Endodermal cell (in vitro differentiated cells): ENCODE measurements at regions not wholly inside any gene's neighbourhood (a gene's known extent, or its start where the extent isn't known, plus 50 kb on each side); places are given as distances from the start of the nearest gene placed in this dataset.

ENCODE experiments used
- DNase-seq: peaks from one replicate; pipeline ENCODE4 v3.0.0-alpha.2; 2017
- H3K27ac ChIP-seq: 2 replicates; pipeline ENCODE4 v1.5.1; 2013; ENCODE audit warnings: mild to moderate bottlenecking, low read depth, low read length, moderate library complexity
- H3K27me3 ChIP-seq: 2 replicates; pipeline ENCODE4 v1.6.1; 2013; ENCODE audit warnings: mild to moderate bottlenecking, low read length, moderate library complexity; ENCODE audit not compliant: insufficient read depth, control insufficient read depth, poor library complexity, severe bottlenecking
- H3K36me3 ChIP-seq: 2 replicates; pipeline ENCODE4 v1.7.0; 2013; ENCODE audit warnings: mild to moderate bottlenecking, low read length, moderate library complexity; ENCODE audit not compliant: control insufficient read depth, insufficient read depth
- H3K4me1 ChIP-seq: one replicate; pipeline ENCODE4 v1.7.0; 2013; ENCODE audit warnings: low read length; ENCODE audit not compliant: control insufficient read depth, insufficient read depth
- H3K4me3 ChIP-seq: 2 replicates; pipeline ENCODE4 v1.5.1; 2013; ENCODE audit warnings: mild to moderate bottlenecking, low read length, moderate library complexity
- H3K9ac ChIP-seq: 2 replicates; pipeline ENCODE4 v1.6.1; 2013; ENCODE audit warnings: mild to moderate bottlenecking, low read length, moderate library complexity; ENCODE audit not compliant: poor library complexity, severe bottlenecking; ENCODE audit errors: extremely low read depth
- H3K9me3 ChIP-seq: 2 replicates; pipeline ENCODE4 v1.6.1; 2013; ENCODE audit warnings: mild to moderate bottlenecking, low read length, moderate library complexity; ENCODE audit not compliant: control insufficient read depth
- H3K27ac Mint-ChIP-seq: 2 replicates; pipeline ENCODE4 v1.8.0; 2020; ENCODE audit warnings: mixed read lengths
- H3K27me3 Mint-ChIP-seq: 2 replicates; pipeline ENCODE4 v1.8.0; 2021; ENCODE audit warnings: mild to moderate bottlenecking, mixed read lengths; ENCODE audit not compliant: insufficient read depth
- H3K36me3 Mint-ChIP-seq: 2 replicates; pipeline ENCODE4 v1.8.0; 2020; ENCODE audit warnings: low read depth, mixed read lengths
- H3K4me1 Mint-ChIP-seq: 2 replicates; pipeline ENCODE4 v1.8.0; 2020; ENCODE audit warnings: mixed read lengths
- H3K4me3 Mint-ChIP-seq: 2 replicates; pipeline ENCODE4 v1.8.0; 2020; ENCODE audit warnings: mild to moderate bottlenecking, moderate library complexity, mixed read lengths
- H3K9me3 Mint-ChIP-seq: 2 replicates; pipeline ENCODE4 v1.8.0; 2020; ENCODE audit warnings: mild to moderate bottlenecking, mixed read lengths
- WGBS, 2 experiments: methylation state at CpG; one replicate each; pipeline versions ENCODE4 v1.1.5 to v1.1.7; 2013; ENCODE audit warnings: missing lambda C conversion rate in 2 of 2, mixed read lengths in 1 of 2; ENCODE audit not compliant: insufficient coverage in 1 of 2, insufficient read length in 1 of 2; 5-methylcytosine and 5-hydroxymethylcytosine counted together
- microRNA-seq: library from miRNA; unstranded; fragments of <30 nt; microRNA quantifications from one replicate; pipeline ENCODE4 v1.2.0, GENCODE V29; 2020; ENCODE audit warnings: borderline microRNAs expressed
- TF ChIP-seq, protein P1 (sequence below): fragments of 200-600 bp; sonication (generic); conservative IDR thresholded peaks from 2 replicates; pipeline ENCODE4 v1.5.0; 2021; ENCODE audit warnings: antibody characterized with exemption, mild to moderate bottlenecking

GRCh38 chr19:20252613-20253012 is 85.6 kb downstream of the ZNF486 start:
- H3K4me1 ChIP-seq, result peaks cover 6% of the 10 kb centered on the region
- no peak for DNase-seq
- no peak overlapping the region for H3K27ac ChIP-seq
- no peaks in the 10 kb centered on the region for H3K27me3 ChIP-seq
- H3K9ac ChIP-seq, result no peak overlapping the region
- H3K27ac Mint-ChIP-seq, result peak overlapping the region; percentile 41
- H3K36me3 ChIP-seq, result no peaks in the 10 kb centered on the region
- H3K9me3 Mint-ChIP-seq, result peaks cover 4% of the 10 kb centered on the region
- no peak overlapping the region for H3K4me3 Mint-ChIP-seq
- no peak overlapping the region for H3K4me3 ChIP-seq
- peaks cover 19% of the 10 kb centered on the region for H3K9me3 ChIP-seq
- no peaks in the 10 kb centered on the region for H3K27me3 Mint-ChIP-seq
- TF ChIP-seq, protein P1, sequence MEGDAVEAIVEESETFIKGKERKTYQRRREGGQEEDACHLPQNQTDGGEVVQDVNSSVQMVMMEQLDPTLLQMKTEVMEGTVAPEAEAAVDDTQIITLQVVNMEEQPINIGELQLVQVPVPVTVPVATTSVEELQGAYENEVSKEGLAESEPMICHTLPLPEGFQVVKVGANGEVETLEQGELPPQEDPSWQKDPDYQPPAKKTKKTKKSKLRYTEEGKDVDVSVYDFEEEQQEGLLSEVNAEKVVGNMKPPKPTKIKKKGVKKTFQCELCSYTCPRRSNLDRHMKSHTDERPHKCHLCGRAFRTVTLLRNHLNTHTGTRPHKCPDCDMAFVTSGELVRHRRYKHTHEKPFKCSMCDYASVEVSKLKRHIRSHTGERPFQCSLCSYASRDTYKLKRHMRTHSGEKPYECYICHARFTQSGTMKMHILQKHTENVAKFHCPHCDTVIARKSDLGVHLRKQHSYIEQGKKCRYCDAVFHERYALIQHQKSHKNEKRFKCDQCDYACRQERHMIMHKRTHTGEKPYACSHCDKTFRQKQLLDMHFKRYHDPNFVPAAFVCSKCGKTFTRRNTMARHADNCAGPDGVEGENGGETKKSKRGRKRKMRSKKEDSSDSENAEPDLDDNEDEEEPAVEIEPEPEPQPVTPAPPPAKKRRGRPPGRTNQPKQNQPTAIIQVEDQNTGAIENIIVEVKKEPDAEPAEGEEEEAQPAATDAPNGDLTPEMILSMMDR, result no peak
- peaks cover 6% of the 10 kb centered on the region for H3K36me3 Mint-ChIP-seq
- peaks cover 30% of the 10 kb centered on the region for H3K4me1 Mint-ChIP-seq

DNA sequence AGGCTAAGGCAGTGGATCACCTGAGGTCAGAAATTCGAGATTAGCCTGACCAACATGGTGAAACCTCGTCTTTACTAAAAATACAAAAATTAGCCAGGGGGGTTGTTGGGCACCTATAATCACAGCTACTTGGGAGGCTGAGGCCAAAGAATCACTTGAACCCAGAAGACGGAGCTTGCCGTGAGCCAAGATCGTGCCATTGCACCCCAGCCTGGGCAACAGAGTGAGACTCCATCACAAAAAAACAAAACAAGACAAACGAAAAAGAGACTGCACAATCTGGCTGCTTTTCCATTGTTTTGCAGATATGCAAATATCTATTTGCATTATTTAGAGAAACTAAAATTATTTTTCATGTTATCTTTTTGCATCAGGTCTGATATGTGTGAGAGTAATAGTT is 83.6 kb downstream of the ZNF486 start:
- 90% methylated on average over 5 of the region's 6 CpGs for WGBS, 2 experiments
- Histone ChIP-seq H3K27me3 (no peaks in the 10 kb centered on the region), H3K4me3 (peak overlapping the region; percentile 66), H3K9ac (no peak overlapping the region), H3K27ac (no peak overlapping the region), H3K4me1 (peaks cover 7% of the 10 kb centered on the region), H3K36me3 (no peaks in the 10 kb centered on the region), H3K9me3 (peaks cover 31% of the 10 kb centered on the region)
- DNase-seq, result no peak
- H3K9me3 Mint-ChIP-seq, result no peaks in the 10 kb centered on the region
- no peak overlapping the region for H3K4me3 Mint-ChIP-seq
- H3K27me3 Mint-ChIP-seq, result no peaks in the 10 kb centered on the region
- TF ChIP-seq, protein P1, result no peak
- H3K27ac Mint-ChIP-seq, result no peak overlapping the region
- H3K4me1 Mint-ChIP-seq, result peaks cover 40% of the 10 kb centered on the region
- H3K36me3 Mint-ChIP-seq, result peaks cover 4% of the 10 kb centered on the region

DNA sequence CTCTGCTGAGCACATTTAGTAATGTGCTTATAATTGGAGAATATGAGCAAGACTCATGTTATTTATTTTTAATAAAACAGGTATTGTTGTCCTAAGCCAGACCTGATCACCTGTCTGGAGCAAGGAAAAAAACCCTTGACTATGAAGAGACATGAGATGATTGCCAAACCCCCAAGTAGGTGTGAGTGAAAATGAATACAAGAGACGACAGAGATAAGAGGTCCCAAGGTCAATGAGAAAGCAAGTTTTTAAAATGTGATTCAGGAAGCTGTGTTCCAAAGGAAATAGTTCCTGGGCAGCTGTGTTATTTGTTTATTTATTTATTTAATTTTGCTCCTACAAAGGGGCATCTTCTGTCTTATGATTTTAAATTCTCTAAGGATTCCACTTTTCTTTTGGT is 83.1 kb downstream of the ZNF486 start:
- peaks cover 2% of the 10 kb centered on the region for H3K9me3 Mint-ChIP-seq

More for the DNA sequence above, 83.1 kb downstream of the ZNF486 start:
- no peak overlapping the region for H3K27ac ChIP-seq
- TF ChIP-seq, protein P1, result no peak
- peaks cover 33% of the 10 kb centered on the region for H3K9me3 ChIP-seq
- Mint-ChIP-seq H3K36me3 (peaks cover 4% of the 10 kb centered on the region), H3K4me1 (peaks cover 40% of the 10 kb centered on the region), H3K27me3 (no peaks in the 10 kb centered on the region), H3K4me3 (no peak overlapping the region), H3K27ac (no peak overlapping the region)
- no peak overlapping the region for H3K9ac ChIP-seq
- no peaks in the 10 kb centered on the region for H3K36me3 ChIP-seq
- DNase-seq, result no peak
- no peaks in the 10 kb centered on the region for H3K27me3 ChIP-seq
- H3K4me3 ChIP-seq, result peak overlapping the region; percentile 66
- peaks cover 7% of the 10 kb centered on the region for H3K4me1 ChIP-seq
- WGBS, 2 experiments, result 75 to 84% methylated on average over 1 of the region's 1 CpG

Small RNAs in the stretch of these regions (microRNA-seq; reads per million reads assigned to microRNA genes)
- 12.2 reads per million, percentile 49 among the genes with 10 or more reads in this experiment for gene MIR1270
